COLO829 (cell line): ENCODE measurements at regions not wholly inside any gene's neighbourhood (a gene's known extent, or its start where the extent isn't known, plus 50 kb on each side); places are given as distances from the start of the nearest gene placed in this dataset.

Experiments
- DNase-seq: peaks from one replicate; pipeline ENCODE4 v3.0.0; 2012; ENCODE audit warnings: low spot score

DNA sequence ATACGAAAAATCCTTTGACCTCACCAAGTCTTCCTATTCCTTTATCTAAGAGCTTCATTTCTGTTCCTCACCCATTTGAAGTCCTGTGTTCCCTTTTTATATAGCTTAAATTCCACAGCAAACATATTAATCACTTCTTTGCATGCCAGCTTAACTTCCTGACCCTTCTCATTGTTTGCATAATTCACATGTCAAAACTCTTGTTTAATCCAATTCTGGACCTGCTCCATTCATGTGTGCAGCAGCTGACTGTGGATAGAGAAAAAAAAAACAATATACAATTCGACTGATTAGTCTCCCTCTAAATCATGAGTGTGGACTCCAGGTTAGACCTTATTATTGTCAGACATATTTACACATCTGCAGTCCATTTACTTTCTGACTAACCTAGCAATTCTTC, 991.2 kb upstream of the TENM4 start:
- DNase-seq: no peak

DNA sequence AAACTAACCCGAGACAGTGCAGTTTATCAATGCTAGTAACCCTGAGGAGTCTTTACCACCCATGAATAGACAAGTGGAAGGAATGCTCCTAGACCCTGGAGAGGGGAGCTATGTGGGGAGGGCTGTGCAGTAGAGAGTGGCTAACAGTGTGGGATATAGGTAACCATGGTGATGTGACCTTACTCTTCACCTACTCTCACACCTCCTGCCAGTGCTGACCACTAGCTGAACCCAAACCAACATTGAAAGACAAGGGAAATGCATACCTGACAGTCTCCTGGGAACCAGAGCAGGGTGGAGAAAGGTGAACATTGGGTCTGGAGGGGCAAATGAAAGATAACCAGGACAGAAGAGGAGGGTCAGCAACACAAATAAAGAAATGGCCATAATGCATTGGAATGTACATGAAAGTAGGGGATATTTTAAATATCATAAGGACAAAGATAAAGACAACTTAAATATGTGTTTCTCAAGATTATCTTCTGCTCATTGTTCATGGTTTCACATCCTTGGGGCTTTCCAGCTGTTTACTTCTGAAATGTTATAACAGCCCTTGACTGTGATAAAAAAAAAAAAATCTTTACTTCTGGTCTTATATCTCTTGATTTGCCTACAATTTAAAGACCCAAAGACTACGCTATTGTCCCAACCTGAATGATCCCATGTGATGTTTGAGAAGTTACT, 983.3 kb upstream of the TENM4 start:
- no peak for DNase-seq

DNA sequence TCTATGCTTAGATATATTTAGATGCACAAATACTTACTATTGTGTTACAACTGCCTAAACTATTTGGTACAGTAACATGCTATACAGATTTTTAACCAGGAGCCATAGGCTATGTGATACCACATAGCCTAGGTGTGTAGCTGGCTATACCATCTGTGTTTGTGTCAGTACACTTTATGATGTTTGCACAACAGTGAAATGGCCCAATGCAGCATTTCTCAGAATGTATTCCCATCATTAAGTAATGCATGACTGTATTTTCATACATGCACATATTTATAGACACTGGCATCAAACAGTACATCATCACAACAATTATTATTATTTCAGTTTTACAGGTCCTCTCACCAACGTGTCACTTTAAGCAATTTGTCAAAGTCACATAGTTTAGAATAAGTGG, 979.5 kb upstream of the TENM4 start:
- no peak for DNase-seq

DNA sequence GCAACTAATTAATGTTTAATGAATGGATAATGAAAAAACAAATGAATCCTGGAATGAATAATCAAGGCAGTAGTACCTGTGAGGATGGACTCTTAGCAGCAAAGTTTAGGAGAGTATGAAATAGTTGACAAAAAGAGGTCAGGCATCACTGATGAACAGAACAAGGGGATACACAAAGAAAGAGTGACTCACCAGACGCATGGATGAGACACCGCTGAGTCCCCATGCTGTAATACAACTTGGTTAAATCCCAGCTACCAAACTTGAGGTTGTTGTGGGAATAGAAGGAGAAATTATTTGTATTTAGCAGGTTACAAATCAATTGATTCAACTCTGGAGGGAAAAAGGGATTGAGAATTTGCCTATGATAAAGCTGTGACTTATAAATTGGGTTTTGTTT, 976.9 kb upstream of the TENM4 start:
- no peak for DNase-seq

DNA sequence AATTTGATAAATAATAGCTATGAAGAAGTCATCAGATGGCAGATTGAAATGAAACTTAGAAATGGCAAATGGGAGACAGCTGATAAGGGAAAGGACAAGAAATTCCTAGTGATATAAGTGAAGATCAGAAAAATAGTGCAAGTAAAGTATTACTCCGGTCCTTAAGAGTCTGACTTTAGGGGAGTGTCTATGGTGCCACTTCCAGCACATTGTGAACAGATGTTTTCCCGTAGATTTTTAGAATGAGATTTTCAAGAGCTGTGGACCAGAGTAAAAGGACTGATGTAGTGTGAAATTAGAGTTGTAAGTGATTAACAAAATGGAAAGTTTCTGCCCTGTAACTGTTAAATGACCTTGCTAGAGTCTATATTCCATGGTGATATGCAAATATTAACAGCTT, 974.8 kb upstream of the TENM4 start:
- no peak for DNase-seq

DNA sequence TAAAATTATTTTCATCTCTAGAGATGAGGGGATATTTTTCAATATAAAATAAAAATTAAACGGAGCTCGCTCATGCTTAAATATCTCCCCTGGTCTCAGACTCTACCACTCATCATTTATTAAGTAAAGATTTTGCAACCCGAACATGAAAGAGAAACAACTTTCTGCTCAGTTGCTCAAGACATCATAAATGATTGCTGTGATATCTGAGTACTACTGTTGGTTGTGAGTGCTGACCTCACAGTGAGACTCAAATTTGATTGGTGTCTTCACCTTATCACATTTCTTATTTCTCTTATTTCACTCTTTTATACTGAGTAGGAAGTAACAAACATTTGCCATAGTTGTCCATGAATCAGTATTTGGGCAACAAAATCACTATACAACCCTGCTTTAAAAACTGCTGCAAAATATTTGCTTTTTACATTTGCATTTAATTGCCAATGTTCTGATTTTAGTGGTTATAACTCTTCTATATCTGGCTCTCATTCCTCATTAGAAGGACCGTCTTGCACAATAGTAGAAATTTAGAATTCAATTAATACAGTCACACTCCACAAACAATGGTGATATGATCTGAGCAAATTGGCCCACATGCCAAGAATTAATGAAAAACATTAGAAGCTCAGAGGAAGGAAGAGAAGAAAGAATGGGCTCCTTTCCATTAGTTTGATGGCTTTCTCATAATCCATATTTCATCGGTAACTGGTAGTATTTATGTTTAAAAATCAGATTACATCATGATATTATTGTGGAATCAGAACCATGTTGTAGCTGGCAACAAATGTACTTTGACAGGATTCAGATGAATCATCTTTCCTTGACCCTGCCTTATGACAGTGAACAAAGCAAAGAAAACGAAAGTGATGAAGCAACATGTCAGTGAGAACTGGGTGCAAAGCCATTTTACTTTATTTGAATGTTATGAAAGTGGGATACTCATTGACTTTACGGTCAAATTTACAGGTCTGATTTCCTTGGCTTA, 973.6 kb upstream of the TENM4 start:
- DNase-seq: no peak

DNA sequence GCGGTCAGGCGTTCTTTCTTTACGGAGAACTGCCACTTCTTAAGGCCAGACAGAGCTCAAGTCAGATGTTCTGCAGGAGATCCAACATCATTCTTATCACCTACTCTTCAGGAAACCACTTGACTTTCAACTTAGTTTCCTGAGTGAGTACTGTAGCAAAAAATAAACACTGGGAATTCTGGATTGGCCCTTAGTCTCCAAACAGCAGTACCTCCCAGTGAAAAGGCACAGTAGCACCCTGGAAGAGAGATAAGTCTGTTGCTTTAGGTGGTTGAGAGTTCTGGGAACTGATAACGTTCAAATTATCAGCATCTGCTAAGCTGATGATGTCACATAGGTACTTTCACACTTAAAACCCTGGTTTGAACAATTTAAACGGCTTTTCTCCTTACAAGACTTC, 971.8 kb upstream of the TENM4 start:
- no peak for DNase-seq

DNA sequence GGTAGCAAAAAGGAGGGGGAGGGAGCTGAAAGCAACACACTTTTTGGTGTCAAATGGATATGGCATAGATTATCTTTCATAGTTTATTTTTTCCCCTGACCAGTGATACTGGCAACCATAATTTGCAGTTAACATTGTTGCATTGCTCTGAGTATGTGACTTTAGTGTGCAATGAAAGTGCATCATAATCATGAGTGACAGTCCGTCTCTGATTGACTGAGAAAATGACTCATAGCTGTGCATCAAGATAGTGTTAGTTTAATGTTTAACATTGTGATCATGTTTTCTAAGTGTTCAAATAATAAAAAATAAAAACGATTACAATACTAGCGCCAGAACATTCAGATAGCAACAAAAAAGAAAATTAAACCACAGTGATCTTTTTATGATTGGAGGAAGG, 952.4 kb upstream of the TENM4 start:
- no peak for DNase-seq

DNA sequence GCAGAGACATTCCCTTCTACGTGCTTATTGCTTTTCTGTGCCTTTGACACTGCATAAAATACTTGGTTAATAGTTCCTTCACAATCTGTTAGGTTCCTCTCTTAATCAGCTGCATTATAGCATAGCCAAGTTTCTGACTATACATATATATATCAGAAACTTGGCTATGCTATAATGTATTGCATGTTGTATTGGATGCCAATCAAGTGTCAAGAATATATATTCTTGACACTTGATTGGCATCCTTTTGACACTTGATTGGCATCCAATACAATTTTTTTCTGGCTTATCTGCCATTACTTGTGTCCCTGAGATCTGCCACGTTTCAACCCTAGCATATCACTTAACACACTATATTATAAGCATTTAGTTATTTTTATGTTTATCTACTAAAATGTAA, 949.7 kb upstream of the TENM4 start:
- DNase-seq: no peak

DNA sequence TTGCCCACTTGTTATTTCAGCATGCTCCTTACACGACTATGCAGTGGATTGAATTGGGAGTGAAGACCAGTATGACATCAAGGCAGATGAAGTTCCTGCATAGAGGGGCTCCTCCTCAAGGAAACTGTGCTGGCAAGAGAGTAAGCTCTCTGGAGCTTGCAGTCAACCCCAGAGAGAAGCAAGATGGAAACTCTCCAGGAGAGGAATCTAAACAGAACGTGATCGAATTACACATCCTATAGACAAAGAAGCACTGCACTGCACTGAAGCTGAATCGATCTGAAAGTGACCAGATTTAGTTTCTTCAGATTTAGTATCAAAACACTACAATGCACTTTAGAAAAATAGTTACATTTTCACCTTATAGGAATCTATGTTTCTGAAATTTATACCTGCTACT, 947.7 kb upstream of the TENM4 start:
- no peak for DNase-seq

DNA sequence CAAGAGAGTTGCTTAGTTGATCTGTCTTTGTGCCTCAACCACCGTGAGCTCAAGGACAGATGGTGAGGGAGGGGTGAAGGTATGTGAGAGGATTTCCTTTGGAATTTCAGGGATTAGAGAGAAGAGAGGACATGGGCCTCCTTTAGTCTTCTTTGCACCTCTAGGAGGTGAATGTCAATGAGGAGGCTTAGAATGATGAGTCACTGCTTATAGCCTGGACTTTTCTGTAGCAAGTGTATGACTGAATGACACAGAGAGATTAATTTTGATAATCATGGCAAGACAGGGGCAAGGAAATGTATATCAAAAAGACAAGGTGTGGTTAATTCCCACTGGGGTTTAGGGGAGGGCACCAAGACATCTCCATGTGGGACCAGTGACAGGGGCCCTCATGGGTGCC, 947.3 kb upstream of the TENM4 start:
- DNase-seq: no peak

DNA sequence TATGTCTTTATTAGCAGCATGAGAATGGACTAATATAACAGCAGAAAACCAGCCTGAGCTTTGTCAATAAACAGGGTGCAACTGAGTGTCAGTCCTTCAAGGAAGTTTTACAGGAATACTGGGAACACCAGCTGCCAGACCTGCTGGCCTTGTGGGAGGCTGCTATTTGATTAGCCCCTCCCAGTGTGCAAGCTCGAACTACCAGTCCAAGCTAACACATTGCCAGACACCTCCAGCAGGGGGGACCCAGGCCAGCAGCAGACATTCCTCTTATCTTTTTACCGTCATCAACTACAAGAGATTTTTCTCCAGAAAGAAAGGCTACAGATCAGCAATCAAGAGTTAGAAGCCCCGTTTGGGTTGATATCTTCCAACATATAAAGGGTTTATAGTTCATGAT, 942.8 kb upstream of the TENM4 start:
- DNase-seq: no peak

DNA sequence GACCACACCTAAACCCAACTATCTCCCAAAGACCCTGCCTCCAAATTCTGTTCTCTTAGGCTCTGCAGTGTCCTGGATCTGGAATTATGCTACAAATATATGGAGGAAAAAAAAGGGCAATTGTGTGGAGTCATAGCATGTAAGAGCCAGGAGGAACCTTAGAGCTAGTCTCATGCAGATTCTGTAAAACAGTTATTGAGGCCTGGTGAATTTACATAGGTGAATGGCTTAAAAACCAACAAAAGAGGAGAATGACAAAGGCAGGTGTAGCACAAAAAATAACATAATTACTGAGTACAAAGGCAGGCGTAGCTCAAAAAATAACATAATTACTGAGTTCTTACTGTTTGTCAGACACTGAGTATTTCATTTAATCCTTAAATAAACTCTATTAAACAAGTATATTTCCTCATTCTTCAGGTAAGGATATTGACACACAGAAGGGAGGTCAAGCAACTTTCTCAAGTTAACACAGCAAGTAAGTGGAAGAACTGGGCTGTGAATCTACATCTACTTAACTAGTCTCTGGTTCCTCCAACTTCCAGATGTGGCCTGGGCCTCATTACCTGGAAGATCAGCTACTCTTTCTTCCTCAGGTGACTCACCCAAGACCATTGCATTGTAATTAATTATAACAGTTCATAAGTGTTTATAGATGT, 938.9 kb upstream of the TENM4 start:
- DNase-seq: no peak

DNA sequence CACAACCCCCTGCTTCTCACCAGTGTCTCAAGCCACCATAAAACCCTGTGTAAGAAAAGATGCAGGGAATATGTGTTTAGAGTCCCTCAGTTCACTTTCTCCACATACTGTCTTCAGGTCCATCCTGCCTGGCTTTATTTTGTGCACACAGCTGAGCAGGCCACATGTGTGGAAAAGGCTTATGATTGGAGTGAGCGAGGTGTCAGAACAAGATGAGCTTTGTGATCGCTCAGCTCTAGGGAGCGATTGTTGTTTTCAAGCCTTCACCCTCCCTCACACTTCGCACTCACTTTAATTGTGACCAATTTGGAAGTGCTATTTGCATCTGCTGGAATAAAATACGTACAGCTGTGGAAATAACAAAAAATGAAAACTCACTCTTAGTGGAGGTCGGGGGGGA, 931.1 kb upstream of the TENM4 start:
- no peak for DNase-seq

DNA sequence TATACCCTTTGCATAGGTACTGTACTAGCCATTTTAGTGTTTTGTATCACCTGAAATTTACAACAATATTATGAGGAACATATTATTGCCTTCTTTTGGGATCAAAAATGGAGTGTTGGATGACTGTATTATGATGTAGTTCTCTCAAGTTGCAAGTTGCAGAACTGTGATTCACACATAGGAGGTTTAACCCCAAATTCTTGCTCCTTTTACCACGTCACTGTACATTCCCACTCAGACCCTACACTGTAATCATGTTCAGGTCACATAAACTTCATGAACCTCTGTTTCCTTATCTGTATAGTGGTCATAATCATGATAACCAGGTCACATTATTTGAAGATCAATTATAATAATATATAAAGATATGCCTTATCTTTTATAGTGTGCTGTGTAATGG, 925.1 kb upstream of the TENM4 start:
- no peak for DNase-seq

DNA sequence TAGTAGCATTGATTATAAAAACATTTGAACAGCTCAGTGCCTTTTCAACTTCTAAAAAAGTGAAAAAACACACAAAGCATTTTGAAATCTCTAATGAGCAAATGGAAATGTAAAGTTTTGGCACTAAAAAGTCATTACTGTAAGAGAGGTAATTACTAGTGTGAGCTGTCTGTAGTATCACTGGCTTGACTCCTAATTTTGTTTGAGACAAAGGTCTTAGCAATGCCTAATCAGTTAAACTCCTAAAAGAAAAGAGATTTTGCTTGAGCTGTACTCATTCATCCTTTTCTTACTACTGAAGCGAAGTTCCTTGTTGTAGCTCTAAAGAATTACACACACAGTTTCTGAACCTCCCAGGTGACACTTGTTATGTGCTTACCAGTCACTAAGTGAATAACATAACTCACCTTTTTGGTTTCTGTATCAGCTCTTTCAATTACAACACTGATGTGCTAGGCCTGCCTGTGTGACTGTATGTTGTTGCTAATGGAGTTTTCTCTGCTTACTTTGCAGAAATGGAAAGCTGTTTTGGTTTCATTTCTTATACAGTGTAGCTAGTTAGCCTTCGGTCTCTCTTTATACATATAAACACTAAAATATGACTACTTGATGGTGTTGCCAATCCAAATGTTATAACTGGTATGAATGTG, 924.4 kb upstream of the TENM4 start:
- DNase-seq: no peak

DNA sequence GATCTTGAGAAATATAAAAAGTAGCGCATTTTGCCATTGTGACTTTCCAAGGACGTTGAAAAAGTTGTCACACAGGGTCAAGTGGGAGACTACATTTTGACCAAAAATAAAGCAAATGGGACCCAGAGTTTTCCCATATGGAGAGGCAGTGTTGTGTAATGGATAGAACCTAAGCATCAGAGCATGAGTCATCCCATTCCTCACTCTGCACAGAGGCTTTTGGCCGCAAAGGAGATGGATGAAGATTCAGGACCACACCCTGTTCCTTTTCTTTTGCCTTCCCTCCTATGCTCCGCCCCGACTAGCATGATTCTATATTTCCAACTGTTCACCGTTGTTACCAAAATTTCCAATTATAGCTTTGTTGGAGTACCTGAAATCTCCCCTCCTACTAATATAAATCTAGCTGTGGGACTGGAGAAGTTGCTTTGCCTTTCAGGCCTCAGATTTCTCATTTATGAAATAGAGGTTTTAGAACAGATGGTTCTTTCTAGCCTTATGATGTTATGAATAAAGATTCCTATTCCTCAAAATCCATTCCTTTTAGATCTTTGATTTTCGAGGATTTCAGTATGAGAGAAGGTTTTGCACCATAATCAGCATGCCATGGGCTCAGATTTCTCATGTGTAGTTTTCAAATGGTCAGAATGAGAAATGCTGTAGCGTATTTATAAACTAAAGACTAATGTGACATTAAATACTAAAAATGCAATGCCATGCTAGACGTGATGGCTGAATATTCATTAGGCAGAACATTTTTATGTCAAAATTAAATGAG, 921.9 kb upstream of the TENM4 start:
- no peak for DNase-seq

DNA sequence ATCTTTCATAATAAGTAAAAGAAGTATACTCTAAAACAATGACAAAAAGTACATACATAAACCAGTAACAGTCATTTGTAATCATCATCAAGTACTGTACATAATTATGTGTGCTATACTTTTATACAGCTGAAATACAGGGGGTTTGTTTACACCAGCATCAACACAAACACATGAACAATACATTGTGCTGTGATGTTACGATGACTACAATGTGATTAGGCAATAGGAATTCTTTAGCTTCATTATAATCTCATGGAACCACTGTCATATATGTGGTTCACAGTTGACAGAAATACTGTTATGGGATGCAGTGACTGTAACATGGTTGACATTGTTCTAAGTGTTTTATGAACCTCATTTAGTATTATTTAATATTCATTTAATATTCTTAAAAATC, 914.4 kb upstream of the TENM4 start:
- no peak for DNase-seq

DNA sequence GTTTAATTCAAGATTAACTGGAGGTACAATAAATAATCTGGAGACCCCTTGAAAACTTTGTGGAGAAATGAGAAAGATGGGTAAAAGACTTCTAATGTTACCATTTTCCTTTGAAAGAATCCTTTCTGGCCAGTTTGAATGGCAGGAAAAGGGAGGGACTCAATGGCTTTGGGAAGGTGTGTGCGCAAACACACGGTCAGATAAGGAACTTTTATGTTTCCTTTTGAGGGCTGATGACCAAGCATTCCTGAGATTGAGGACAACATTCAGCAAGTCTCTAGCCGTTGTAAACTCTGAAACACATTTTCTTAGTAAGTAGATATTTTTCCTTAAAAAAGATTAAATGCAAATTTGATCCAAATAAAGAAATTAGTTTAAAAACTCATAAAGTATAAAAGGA, 909.7 kb upstream of the TENM4 start:
- no peak for DNase-seq

DNA sequence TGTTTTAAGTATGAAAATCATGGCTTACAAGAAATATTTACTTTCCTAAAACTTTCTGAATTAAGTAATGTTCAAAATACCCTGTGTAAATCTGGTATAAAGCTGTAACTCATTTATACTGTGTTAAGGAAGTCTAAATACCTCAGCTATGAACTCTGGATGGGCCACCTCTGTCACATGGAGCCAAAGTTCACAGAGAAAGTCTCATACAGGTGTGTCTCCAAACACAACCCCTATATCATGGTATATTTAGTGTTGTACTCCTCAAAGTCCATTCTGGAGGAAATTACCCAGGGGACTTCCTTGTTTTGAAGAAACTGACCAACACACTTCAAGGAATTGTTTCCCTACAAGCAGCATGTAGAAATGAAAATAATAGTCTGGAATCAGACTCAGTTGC, 909.2 kb upstream of the TENM4 start:
- DNase-seq: no peak

DNA sequence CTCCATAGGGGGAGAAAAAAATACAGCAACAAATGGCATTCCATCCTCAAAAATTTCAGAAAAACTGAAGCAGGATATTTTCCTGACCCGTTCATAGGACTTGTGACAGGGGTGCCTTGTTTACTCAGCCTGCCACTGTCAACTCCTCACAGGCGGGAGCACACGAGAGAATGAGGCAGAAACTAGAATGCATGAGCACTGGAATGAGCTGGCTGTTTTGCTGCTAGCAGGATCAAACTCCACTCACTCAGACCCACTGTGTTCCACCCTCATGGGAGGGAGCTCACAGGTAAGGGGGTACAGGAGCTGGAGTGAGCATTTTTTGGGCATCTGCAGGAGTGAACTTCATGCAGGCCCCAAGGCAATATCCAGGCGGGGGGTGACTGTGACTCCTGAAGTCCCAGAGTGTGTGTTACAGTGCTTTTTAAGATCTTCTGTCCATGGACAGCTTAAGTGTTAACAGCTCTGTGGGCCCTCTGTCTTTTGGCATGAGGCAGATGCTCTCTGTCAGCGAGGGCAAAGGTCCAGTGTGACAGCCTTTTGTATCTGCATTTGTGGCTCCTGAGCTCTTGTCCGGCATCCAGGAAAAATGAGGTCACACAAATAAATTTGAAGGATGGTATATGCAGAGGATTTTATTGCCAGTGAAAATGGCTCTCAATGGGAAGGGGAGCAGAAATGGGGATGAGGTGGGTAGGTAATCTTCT, 905.7 kb upstream of the TENM4 start:
- DNase-seq: no peak
